ENCODE measurements at regions not wholly inside any gene's neighbourhood (a gene's known extent, or its start where the extent isn't known, plus 50 kb on each side); places are given as distances from the start of the nearest gene placed in this dataset.

DNA sequence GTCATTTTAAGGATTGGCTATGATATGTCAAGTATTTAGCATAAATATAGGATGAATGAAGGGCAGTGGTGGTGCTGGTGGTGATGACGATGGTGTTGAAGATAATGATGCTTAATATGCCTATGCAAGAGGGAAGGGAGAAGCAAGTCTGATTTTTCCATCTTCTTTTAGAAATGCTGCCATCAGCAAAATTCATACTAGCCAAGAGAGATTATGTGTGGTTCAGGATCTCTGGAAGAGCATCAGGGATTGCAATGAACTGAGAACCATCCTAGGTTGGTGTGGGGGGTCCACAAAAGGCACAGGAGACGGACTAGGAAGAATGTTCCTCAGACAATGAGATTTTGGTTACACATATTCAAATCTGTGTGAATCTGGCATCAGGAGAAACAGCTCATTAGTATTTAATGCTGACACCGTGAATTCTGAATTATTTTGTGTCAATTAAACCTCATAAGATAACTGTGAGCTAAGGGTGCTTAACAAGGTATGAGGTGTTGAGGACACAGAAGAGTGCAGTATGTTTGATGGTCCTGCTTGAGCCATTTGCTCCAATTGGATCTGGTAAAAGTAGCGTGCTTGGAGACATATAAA is 1120.8 kb upstream of the GOT2 start:
- ChIA-PET POLR2A (no interaction called here), CTCF (ENCODE audit: low intra/inter-chr PET ratio, low total read pairs) (no interaction called here)
- Histone ChIP-seq H3K27me3 (ENCODE audit: control insufficient read depth in 1 of 2, insufficient read depth in 2 of 2, low read length in 2 of 2) (no peaks in the 10 kb centered on the region), H3K4me3 (replicated peaks in 1 of 3; ENCODE audit: insufficient read depth in 1 of 3, low read depth in 2 of 3, low read length in 3 of 3) (no peak overlapping the region), H4K20me1 (ENCODE audit: insufficient read depth, low read length) (no peaks in the 10 kb centered on the region), H3K4me1 (ENCODE audit: insufficient read depth, low read length) (no peaks in the 10 kb centered on the region), H2AFZ (ENCODE audit: low read length) (no peak overlapping the region), H3K79me2 (ENCODE audit: insufficient read depth, low read length) (no peaks in the 10 kb centered on the region), H3K36me3 (replicated peaks in 1 of 2; ENCODE audit: control insufficient read depth in 1 of 2, insufficient read depth in 2 of 2, low read length in 2 of 2) (no peaks in the 10 kb centered on the region), H3K4me2 (ENCODE audit: low read depth, low read length) (no peak overlapping the region), H3K27ac (ENCODE audit: extremely low read length, insufficient read depth, low read length) (no peak overlapping the region), H3K9ac (ENCODE audit: insufficient read depth, low read depth, low read length) (no peak overlapping the region), H3K9me3 (ENCODE audit: low read length) (0 out of 2 replicates have a peak, but pooled peaks cover 10% of the 10 kb centered on the region)
- intact Hi-C loops (cut with micrococcal nuclease; ENCODE audit: unreplicated experiment) (no loop called here), in situ Hi-C loops (cut with HindIII; ENCODE audit: extremely low pct_ligation_motif_present, low pct_unique_long_range_greater_than_20kb) (no loop called here)
- TF ChIP-seq ZBTB49 (CRISPR knock-in tag; IDR thresholded peaks at IDR 0.05; ENCODE audit: borderline replicate concordance) (no peak), ZNF274 (CRISPR knock-in tag; IDR thresholded peaks at IDR 0.05) (no peak), MAFF (IDR thresholded peaks at IDR 0.05; ENCODE audit: low read depth, low read length) (peak; percentile 93), RXRB (CRISPR knock-in tag; IDR thresholded peaks at IDR 0.05; ENCODE audit: borderline replicate concordance) (no peak), NCOA1 (CRISPR knock-in tag; IDR thresholded peaks at IDR 0.05) (no peak), PPARG (CRISPR knock-in tag; conservative IDR thresholded peaks at IDR 0.05) (no peak), ZNF33A (CRISPR knock-in tag; IDR thresholded peaks at IDR 0.05; ENCODE audit: borderline replicate concordance) (no peak), CEBPZ (IDR thresholded peaks at IDR 0.05; ENCODE audit: low read length) (no peak), ZFP62 (CRISPR knock-in tag; IDR thresholded peaks at IDR 0.05) (no peak), ZFP36L1 (CRISPR knock-in tag; IDR thresholded peaks at IDR 0.05) (no peak), ZMYM4 (CRISPR knock-in tag; IDR thresholded peaks at IDR 0.05) (no peak), MAFK (conservative IDR thresholded peaks at IDR 0.05 in 1 of 2, IDR thresholded peaks at IDR 0.05 in 1 of 2; ENCODE audit: low read length in 2 of 2) (peak; percentile 86 to 94)
- TF ChIP-seq, protein P1, sequence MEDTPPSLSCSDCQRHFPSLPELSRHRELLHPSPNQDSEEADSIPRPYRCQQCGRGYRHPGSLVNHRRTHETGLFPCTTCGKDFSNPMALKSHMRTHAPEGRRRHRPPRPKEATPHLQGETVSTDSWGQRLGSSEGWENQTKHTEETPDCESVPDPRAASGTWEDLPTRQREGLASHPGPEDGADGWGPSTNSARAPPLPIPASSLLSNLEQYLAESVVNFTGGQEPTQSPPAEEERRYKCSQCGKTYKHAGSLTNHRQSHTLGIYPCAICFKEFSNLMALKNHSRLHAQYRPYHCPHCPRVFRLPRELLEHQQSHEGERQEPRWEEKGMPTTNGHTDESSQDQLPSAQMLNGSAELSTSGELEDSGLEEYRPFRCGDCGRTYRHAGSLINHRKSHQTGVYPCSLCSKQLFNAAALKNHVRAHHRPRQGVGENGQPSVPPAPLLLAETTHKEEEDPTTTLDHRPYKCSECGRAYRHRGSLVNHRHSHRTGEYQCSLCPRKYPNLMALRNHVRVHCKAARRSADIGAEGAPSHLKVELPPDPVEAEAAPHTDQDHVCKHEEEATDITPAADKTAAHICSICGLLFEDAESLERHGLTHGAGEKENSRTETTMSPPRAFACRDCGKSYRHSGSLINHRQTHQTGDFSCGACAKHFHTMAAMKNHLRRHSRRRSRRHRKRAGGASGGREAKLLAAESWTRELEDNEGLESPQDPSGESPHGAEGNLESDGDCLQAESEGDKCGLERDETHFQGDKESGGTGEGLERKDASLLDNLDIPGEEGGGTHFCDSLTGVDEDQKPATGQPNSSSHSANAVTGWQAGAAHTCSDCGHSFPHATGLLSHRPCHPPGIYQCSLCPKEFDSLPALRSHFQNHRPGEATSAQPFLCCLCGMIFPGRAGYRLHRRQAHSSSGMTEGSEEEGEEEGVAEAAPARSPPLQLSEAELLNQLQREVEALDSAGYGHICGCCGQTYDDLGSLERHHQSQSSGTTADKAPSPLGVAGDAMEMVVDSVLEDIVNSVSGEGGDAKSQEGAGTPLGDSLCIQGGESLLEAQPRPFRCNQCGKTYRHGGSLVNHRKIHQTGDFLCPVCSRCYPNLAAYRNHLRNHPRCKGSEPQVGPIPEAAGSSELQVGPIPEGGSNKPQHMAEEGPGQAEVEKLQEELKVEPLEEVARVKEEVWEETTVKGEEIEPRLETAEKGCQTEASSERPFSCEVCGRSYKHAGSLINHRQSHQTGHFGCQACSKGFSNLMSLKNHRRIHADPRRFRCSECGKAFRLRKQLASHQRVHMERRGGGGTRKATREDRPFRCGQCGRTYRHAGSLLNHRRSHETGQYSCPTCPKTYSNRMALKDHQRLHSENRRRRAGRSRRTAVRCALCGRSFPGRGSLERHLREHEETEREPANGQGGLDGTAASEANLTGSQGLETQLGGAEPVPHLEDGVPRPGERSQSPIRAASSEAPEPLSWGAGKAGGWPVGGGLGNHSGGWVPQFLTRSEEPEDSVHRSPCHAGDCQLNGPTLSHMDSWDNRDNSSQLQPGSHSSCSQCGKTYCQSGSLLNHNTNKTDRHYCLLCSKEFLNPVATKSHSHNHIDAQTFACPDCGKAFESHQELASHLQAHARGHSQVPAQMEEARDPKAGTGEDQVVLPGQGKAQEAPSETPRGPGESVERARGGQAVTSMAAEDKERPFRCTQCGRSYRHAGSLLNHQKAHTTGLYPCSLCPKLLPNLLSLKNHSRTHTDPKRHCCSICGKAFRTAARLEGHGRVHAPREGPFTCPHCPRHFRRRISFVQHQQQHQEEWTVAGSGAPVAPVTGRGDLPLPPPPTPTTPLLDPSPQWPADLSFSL (CRISPR knock-in tag; IDR thresholded peaks at IDR 0.05) = no peak
- DNase-seq (ENCODE audit: low spot score) (no peak), ATAC-seq (no peak), FAIRE-seq (no peak)
- WGBS (ENCODE audit: low lambda C conversion rate) = 11% methylated on average over 4 of the region's 4 CpGs
- no TSS peak for BruUV-seq (replicated peaks)

Data from HepG2 (cell line).